ENCODE measurements at regions not wholly inside any gene's neighbourhood (a gene's known extent, or its start where the extent isn't known, plus 50 kb on each side); places are given as distances from the start of the nearest gene placed in this dataset.

DNA sequence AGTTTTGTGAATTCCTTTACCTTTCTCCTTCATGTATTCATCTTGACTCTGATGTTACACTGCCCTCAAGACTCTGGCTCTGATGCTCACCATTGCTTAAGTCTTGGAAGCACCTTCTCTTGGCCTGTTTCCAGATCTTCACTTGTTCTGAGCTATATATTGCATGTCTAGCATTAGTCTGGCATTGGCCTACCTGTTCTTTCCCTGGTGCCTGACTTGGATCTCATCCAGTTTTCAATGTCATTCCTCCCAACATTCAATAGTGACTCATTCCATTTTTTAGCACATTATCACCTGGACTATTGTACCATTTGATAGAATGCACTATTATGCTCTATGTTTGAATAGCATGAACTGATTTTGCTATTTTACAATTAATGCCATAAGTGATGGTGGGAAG, 127.3 kb upstream of the NYAP2 start:
- Mint-ChIP-seq H3K36me3 (ENCODE audit: insufficient read depth) (no peaks in the 10 kb centered on the region), H3K27me3 (no peaks in the 10 kb centered on the region), H3K27ac (no peak overlapping the region), H3K9me3 (ENCODE audit: low read depth) (no peaks in the 10 kb centered on the region), H3K4me3 (ENCODE audit: low read depth) (no peak overlapping the region), H3K4me1 (ENCODE audit: low read depth) (no peaks in the 10 kb centered on the region)
- TF ChIP-seq, protein P1, sequence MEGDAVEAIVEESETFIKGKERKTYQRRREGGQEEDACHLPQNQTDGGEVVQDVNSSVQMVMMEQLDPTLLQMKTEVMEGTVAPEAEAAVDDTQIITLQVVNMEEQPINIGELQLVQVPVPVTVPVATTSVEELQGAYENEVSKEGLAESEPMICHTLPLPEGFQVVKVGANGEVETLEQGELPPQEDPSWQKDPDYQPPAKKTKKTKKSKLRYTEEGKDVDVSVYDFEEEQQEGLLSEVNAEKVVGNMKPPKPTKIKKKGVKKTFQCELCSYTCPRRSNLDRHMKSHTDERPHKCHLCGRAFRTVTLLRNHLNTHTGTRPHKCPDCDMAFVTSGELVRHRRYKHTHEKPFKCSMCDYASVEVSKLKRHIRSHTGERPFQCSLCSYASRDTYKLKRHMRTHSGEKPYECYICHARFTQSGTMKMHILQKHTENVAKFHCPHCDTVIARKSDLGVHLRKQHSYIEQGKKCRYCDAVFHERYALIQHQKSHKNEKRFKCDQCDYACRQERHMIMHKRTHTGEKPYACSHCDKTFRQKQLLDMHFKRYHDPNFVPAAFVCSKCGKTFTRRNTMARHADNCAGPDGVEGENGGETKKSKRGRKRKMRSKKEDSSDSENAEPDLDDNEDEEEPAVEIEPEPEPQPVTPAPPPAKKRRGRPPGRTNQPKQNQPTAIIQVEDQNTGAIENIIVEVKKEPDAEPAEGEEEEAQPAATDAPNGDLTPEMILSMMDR (IDR thresholded peaks at IDR 0.05; ENCODE audit: unreplicated experiment), result no peak
- DNase-seq (ENCODE audit: low spot score, unreplicated experiment), result no peak

DNA sequence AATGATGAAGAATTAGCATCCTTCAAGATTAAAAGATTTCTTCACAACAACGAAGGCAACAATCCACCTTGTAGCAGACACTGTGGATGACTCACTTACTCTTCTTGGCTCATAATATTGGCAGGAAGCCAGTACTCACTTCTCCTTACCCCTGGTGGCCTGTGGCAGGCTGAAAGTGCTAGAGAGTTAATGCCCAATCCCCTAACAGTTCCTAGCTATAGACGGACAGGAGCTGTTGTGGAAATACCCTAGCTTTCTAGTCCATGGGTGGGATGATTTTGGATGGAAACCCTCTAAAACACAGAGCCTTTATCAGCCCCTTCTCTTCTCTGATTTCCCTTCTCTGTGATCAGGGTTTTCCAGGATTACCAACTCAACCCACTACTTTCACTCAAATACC, 128.6 kb upstream of the NYAP2 start:
- H3K4me3 Mint-ChIP-seq (ENCODE audit: low read depth), result no peak overlapping the region
- no peaks in the 10 kb centered on the region for H3K9me3 Mint-ChIP-seq (ENCODE audit: low read depth)
- no peak for DNase-seq (ENCODE audit: low spot score, unreplicated experiment)
- H3K27ac Mint-ChIP-seq, result no peak overlapping the region
- TF ChIP-seq, protein P1 (IDR thresholded peaks at IDR 0.05; ENCODE audit: unreplicated experiment), result no peak
- no peaks in the 10 kb centered on the region for H3K36me3 Mint-ChIP-seq (ENCODE audit: insufficient read depth)
- H3K4me1 Mint-ChIP-seq (ENCODE audit: low read depth), result no peaks in the 10 kb centered on the region
- H3K27me3 Mint-ChIP-seq, result no peaks in the 10 kb centered on the region

DNA sequence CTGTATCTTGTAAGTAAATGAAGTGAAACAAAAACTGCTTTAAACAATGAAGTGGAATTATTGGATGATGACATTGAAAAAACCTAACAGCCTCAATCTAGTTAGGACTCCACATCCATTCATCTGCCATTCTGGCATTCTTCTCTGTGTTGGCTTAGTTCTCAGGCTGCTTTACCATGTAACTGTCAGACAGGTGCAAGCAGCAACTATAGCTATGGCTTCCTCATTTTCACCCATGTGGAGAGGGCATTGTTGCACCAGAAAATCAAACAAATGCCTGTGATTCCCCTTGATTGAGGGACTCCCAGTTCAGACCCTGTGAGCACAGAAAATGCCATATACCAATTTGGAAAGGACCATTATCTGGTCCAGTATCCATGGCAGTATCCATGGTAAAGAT, 129.5 kb upstream of the NYAP2 start:
- Mint-ChIP-seq H3K4me1 (ENCODE audit: low read depth) (no peaks in the 10 kb centered on the region), H3K36me3 (ENCODE audit: insufficient read depth) (no peaks in the 10 kb centered on the region), H3K4me3 (ENCODE audit: low read depth) (no peak overlapping the region), H3K9me3 (ENCODE audit: low read depth) (no peaks in the 10 kb centered on the region), H3K27ac (no peak overlapping the region), H3K27me3 (no peaks in the 10 kb centered on the region)
- DNase-seq (ENCODE audit: low spot score, unreplicated experiment), result no peak
- TF ChIP-seq, protein P1 (IDR thresholded peaks at IDR 0.05; ENCODE audit: unreplicated experiment), result no peak

DNA sequence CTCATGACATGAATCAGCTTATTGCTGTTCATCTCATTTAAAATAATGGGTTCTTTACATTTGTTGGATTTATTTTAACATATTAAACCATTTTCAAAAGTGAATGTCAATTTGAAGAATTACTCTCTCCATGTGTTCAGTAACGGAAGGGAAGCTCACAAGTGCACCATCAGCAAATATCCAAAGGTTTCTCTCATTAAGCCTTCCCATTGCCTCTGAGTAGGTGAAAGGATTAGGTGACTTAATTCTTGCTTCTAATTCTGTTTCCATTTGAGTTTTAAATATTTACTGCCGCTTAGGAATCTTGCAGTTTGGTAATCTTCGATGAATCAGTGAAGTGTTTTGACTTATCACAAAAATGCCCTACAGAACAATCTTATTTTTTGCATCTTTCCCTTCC, 145.1 kb upstream of the NYAP2 start:
- peaks cover 9% of the 10 kb centered on the region for H3K9me3 Mint-ChIP-seq (ENCODE audit: low read depth)
- H3K4me1 Mint-ChIP-seq (ENCODE audit: low read depth), result no peaks in the 10 kb centered on the region
- no peak overlapping the region for H3K27ac Mint-ChIP-seq
- TF ChIP-seq, protein P1 (IDR thresholded peaks at IDR 0.05; ENCODE audit: unreplicated experiment), result no peak
- DNase-seq (ENCODE audit: low spot score, unreplicated experiment), result no peak
- H3K27me3 Mint-ChIP-seq, result no peaks in the 10 kb centered on the region
- H3K36me3 Mint-ChIP-seq (ENCODE audit: insufficient read depth), result no peaks in the 10 kb centered on the region
- H3K4me3 Mint-ChIP-seq (ENCODE audit: low read depth), result no peak overlapping the region

DNA sequence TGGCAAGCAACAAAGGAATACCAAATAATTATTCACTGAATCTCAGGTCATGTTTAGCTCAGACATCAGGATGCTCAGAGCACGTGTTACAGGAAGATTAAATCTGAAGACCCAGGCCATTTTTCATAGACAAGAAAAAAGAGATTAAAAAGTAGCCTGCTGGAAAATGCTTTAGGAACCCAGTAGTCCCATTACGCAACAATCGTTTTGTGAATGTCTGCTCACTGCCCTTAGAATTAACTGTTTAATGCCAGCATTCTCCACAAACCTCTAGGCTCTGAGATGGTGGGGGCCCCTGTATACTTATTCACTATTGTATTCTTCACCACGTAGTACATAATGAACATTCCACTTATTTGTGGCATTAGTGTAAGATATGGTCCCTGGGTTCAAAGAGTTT, 154.6 kb upstream of the NYAP2 start:
- Mint-ChIP-seq H3K36me3 (ENCODE audit: insufficient read depth) (no peaks in the 10 kb centered on the region), H3K27me3 (no peaks in the 10 kb centered on the region), H3K9me3 (ENCODE audit: low read depth) (no peaks in the 10 kb centered on the region), H3K27ac (no peak overlapping the region), H3K4me1 (ENCODE audit: low read depth) (no peaks in the 10 kb centered on the region), H3K4me3 (ENCODE audit: low read depth) (no peak overlapping the region)
- TF ChIP-seq, protein P1 (IDR thresholded peaks at IDR 0.05; ENCODE audit: unreplicated experiment), result no peak
- no peak for DNase-seq (ENCODE audit: low spot score, unreplicated experiment)
